Lower leg skin (tissue), 3 donors: ENCODE measurements at regions not wholly inside any gene's neighbourhood (a gene's known extent, or its start where the extent isn't known, plus 50 kb on each side); places are given as distances from the start of the nearest gene placed in this dataset.

Source experiments
- CTCF ChIP-seq, 3 donors: fragments of 450-650 bp; IDR thresholded peaks; one replicate each; pipeline ENCODE4 v1.5.1; 2016; ENCODE audit warnings: antibody characterized with exemption in 3 of 3, mild to moderate bottlenecking in 3 of 3, moderate library complexity in 2 of 3
- POLR2A ChIP-seq, 2 donors: fragments of 450-650 bp; IDR thresholded peaks; one replicate each; pipeline ENCODE4 v1.6.1; 2016 to 2017; ENCODE audit warnings: antibody characterized with exemption in 2 of 2, mild to moderate bottlenecking in 1 of 2, moderate library complexity in 1 of 2

- no peak for TF ChIP-seq POLR2A (IDR thresholded peaks at IDR 0.05)
- no peak for TF ChIP-seq CTCF (IDR thresholded peaks at IDR 0.05)
These were observed 85.9 kb downstream of the ZNF280B start for GRCh38 chr22:22422629-22423112.
